K562 (cell line): ENCODE measurements at regions not wholly inside any gene's neighbourhood (a gene's known extent, or its start where the extent isn't known, plus 50 kb on each side); places are given as distances from the start of the nearest gene placed in this dataset.
A peak's percentile ranks its signal among the peaks of the same experiment; 100 is the strongest.

Experiments
- ATAC-seq: fragments of 200-7000 bp; cut with Tn5 transposase; 3 replicates; pipeline ENCODE4 v1.9.1; 2020; ENCODE audit warnings: moderate library complexity
- BruUV-seq: library from RNA; stranded (reverse); fragments of 400-500 nt; replicated peaks from 2 replicates; lab custom pipeline; 2021; lab: Mats Ljungman, UMichigan
- CTCF ChIA-PET: fragments of 300-600 bp; formaldehyde crosslinking; extraction: SDS; loops from one replicate; lab custom pipeline; 2021; ENCODE audit warnings: low intra/inter-chr PET ratio; lab: Yijun Ruan, JAX
- POLR2A ChIA-PET: fragments of 300-600, 350-650 bp; sonication (Branson Sonifier 250); formaldehyde crosslinking; extraction: SDS; loops from one replicate; lab custom pipeline; 2021; ENCODE audit warnings: antibody characterized with exemption, inconsistent platforms; lab: Yijun Ruan, JAX
- DNase-seq, 4 experiments: peaks; one replicate each; pipeline versions ENCODE4 v3.0.0 to v3.0.0-alpha.2; 2011 to 2018; ENCODE audit warnings: low spot score in 3 of 4, mixed read lengths in 3 of 4; ENCODE audit errors: extremely low read depth in 1 of 4
- FAIRE-seq: peaks from 2 replicates; lab custom pipeline; 2011; peaks lifted over from hg19 to GRCh38; lab: Jason Lieb, UNC
- H2AFZ ChIP-seq: 2 replicates; pipeline ENCODE4 v1.6.0; 2011; ENCODE audit warnings: low read depth, low read length, control low read depth, inconsistent platforms
- H3K27ac ChIP-seq: fragments of 200-600 bp; 3 replicates; pipeline ENCODE4 v1.8.0; 2011; ENCODE audit warnings: low read depth, mild to moderate bottlenecking, control low read depth, inconsistent platforms, low read length, moderate library complexity, mixed read lengths; ENCODE audit errors: extremely low read depth
- H3K27me3 ChIP-seq, 2 experiments: fragments of 300-600 bp in 1 of 2; 2 replicates in 1 of 2; 3 replicates in 1 of 2; pipeline versions ENCODE4 v1.6.0 to v1.8.0; 2011; ENCODE audit warnings: inconsistent platforms in 2 of 2, low read length in 2 of 2, mild to moderate bottlenecking in 1 of 2, mixed read lengths in 1 of 2, moderate library complexity in 1 of 2; ENCODE audit not compliant: control insufficient read depth in 2 of 2, insufficient read depth in 2 of 2
- H3K36me3 ChIP-seq: fragments of 300-600 bp; 3 replicates; pipeline ENCODE4 v1.8.0; 2011; ENCODE audit warnings: mild to moderate bottlenecking, low read length, inconsistent platforms; ENCODE audit not compliant: control insufficient read depth, insufficient read depth
- H3K4me1 ChIP-seq, 2 experiments: fragments of 200-600 bp in 1 of 2; replicated peaks in 1 of 2; 2 replicates in 1 of 2; 3 replicates in 1 of 2; pipeline versions ENCODE4 v1.5.1 to v1.8.0; 2011; ENCODE audit warnings: inconsistent platforms in 2 of 2, low read length in 2 of 2, mild to moderate bottlenecking in 1 of 2, mixed read lengths in 1 of 2, moderate library complexity in 1 of 2; ENCODE audit not compliant: control insufficient read depth in 2 of 2, insufficient read depth in 2 of 2
- H3K4me2 ChIP-seq: 2 replicates; pipeline ENCODE4 v1.6.1; 2011; ENCODE audit warnings: low read length, control low read depth, inconsistent platforms, mixed read lengths; ENCODE audit not compliant: insufficient read depth
- H3K4me3 ChIP-seq: fragments of 200-600 bp; sonication (generic), shearing (Covaris generic); 2 replicates; pipeline ENCODE4 v1.5.1; 2016; ENCODE audit warnings: control low read depth, inconsistent platforms
- H3K79me2 ChIP-seq: fragments of 200-600 bp; 3 replicates; pipeline ENCODE4 v1.8.0; 2011; ENCODE audit warnings: low read length, inconsistent platforms; ENCODE audit not compliant: control insufficient read depth, insufficient read depth
- H3K9ac ChIP-seq, 2 experiments: 2 replicates each; pipeline versions ENCODE4 v1.6.0 to v1.6.1; 2011; ENCODE audit warnings: low read depth in 2 of 2, low read length in 2 of 2, control low read depth in 1 of 2, inconsistent platforms in 1 of 2, mild to moderate bottlenecking in 1 of 2, mixed read lengths in 1 of 2; ENCODE audit not compliant: insufficient read depth in 1 of 2
- H3K9me1 ChIP-seq: one replicate; pipeline ENCODE4 v1.6.0; 2011; ENCODE audit warnings: inconsistent platforms, mild to moderate bottlenecking, low read length, moderate library complexity; ENCODE audit not compliant: control insufficient read depth, insufficient read depth
- H3K9me3 ChIP-seq: replicated peaks from 2 replicates; pipeline ENCODE4 v1.5.1; 2011; ENCODE audit warnings: low read depth, low read length, inconsistent platforms; ENCODE audit not compliant: control insufficient read depth, insufficient read depth
- H4K20me1 ChIP-seq: replicated peaks from 2 replicates; pipeline ENCODE4 v1.6.1; 2011; ENCODE audit warnings: low read length, inconsistent platforms, mixed read lengths; ENCODE audit not compliant: control insufficient read depth, insufficient read depth
- CC2D1A ChIP-seq: fragments of 450-650 bp; IDR thresholded peaks from 2 replicates; pipeline ENCODE4 v1.6.1; 2017; ENCODE audit warnings: mild to moderate bottlenecking
- CEBPG ChIP-seq, 3 experiments: fragments of 200-800 bp in 1 of 3; sonication (Bioruptor generic) in 1 of 3; sonication (generic) in 1 of 3; formaldehyde crosslinking in 1 of 3; IDR thresholded peaks in 2 of 3; conservative IDR thresholded peaks in 1 of 3; 2 replicates each; pipeline versions ENCODE4 v1.6.1 to v1.8.0; 2016 to 2022; ENCODE audit warnings: missing compliant biosample characterization in 2 of 3, missing genetic modification characterization in 2 of 3, mild to moderate bottlenecking in 1 of 3, missing genetic modification reagents in 1 of 3
- CTBP1 ChIP-seq: fragments of 450-650 bp; IDR thresholded peaks from 2 replicates; pipeline ENCODE4 v1.6.1; 2016; ENCODE audit warnings: borderline replicate concordance
- FIP1L1 ChIP-seq: fragments of 200-400 bp; formaldehyde crosslinking; IDR thresholded peaks from 2 replicates; pipeline ENCODE4 v1.6.1; 2018; ENCODE audit warnings: mild to moderate bottlenecking, low read depth, low read length; ENCODE audit not compliant: poor library complexity, severe bottlenecking
- FOXA3 ChIP-seq, 2 experiments: fragments of 450-650 bp in 1 of 2; sonication (generic) in 1 of 2; formaldehyde crosslinking; IDR thresholded peaks in 1 of 2; conservative IDR thresholded peaks in 1 of 2; 2 replicates each; pipeline versions ENCODE4 v1.4.0 to v1.8.0; 2020 to 2022; ENCODE audit warnings: mild to moderate bottlenecking in 2 of 2, missing genetic modification reagents in 1 of 2
- FOXJ2 ChIP-seq: fragments of 200-800 bp; sonication (Bioruptor generic); IDR thresholded peaks from 2 replicates; pipeline ENCODE4 v1.6.1; 2016; ENCODE audit warnings: missing genetic modification characterization, missing compliant biosample characterization
- GATAD2B ChIP-seq: fragments of 450-650 bp; IDR thresholded peaks from 2 replicates; pipeline ENCODE4 v1.6.1; 2017; ENCODE audit warnings: mild to moderate bottlenecking, borderline replicate concordance
- GTF2F1 ChIP-seq: IDR thresholded peaks from 2 replicates; pipeline ENCODE4 v1.6.1; 2011; ENCODE audit warnings: low read depth, low read length, improper control_type of control experiment
- HCFC1 ChIP-seq: IDR thresholded peaks from 2 replicates; pipeline ENCODE4 v1.6.1; 2012; ENCODE audit warnings: low read depth, low read length, improper control_type of control experiment
- HNRNPLL ChIP-seq: fragments of 200-400 bp; formaldehyde crosslinking; IDR thresholded peaks from 2 replicates; pipeline ENCODE4 v1.6.1; 2017; ENCODE audit warnings: low read length, low read depth, mild to moderate bottlenecking; ENCODE audit not compliant: poor library complexity, severe bottlenecking
- LCOR ChIP-seq: sonication (generic); formaldehyde crosslinking; IDR thresholded peaks from 2 replicates; pipeline ENCODE4 v1.8.0; 2022; ENCODE audit warnings: mild to moderate bottlenecking, missing genetic modification reagents
- MTF1 ChIP-seq: fragments of 250-450 bp; sonication (Bioruptor Pico); IDR thresholded peaks from 2 replicates; pipeline ENCODE4 v1.9.0; 2021; ENCODE audit warnings: moderate library complexity, mild to moderate bottlenecking, inconsistent platforms, borderline replicate concordance
- PYGO2 ChIP-seq: fragments of 450-650 bp; IDR thresholded peaks from 2 replicates; pipeline ENCODE4 v1.6.1; 2016; ENCODE audit warnings: mild to moderate bottlenecking, missing genetic modification characterization, moderate library complexity, missing compliant biosample characterization
- RAD21 ChIP-seq, 2 experiments: fragments of 250-450 bp in 1 of 2; fragments of 450-650 bp in 1 of 2; sonication (Bioruptor Pico) in 1 of 2; formaldehyde crosslinking in 1 of 2; IDR thresholded peaks in 1 of 2; conservative IDR thresholded peaks in 1 of 2; 2 replicates each; pipeline versions ENCODE4 v1.4.0 to v1.8.0; 2020 to 2022; ENCODE audit warnings: mild to moderate bottlenecking in 2 of 2, moderate library complexity in 1 of 2
- TEAD4 ChIP-seq, 2 experiments: sonication (generic) in 1 of 2; formaldehyde crosslinking in 1 of 2; IDR thresholded peaks; 2 replicates each; pipeline versions ENCODE4 v1.6.1 to v1.8.0; 2012 to 2022; ENCODE audit warnings: borderline replicate concordance in 1 of 2, inconsistent platforms in 1 of 2, low read length in 1 of 2, mild to moderate bottlenecking in 1 of 2, missing genetic modification reagents in 1 of 2
- ZNF696 ChIP-seq: fragments of 250-450 bp; sonication (Bioruptor Pico); conservative IDR thresholded peaks from 2 replicates; pipeline ENCODE4 v1.4.0; 2020; ENCODE audit warnings: mild to moderate bottlenecking, moderate library complexity
- WGBS: fragments of 100-300 bp; shearing (Covaris generic); methylation state at CpG from one replicate; pipeline ENCODE4 v1.1.6; 2016; ENCODE audit warnings: low coverage, mixed read lengths; ENCODE audit not compliant: insufficient coverage; ENCODE audit errors: missing lambda C conversion rate; 5-methylcytosine and 5-hydroxymethylcytosine counted together
- in situ Hi-C: fragments of 300-500 bp; cut with MboI; formaldehyde crosslinking; loops from 4 replicates; pipeline ENCODE4 v1.15.0; 2018; ENCODE audit warnings: inconsistent platforms, mixed read lengths
- intact Hi-C: fragments of 100-400 bp; cut with micrococcal nuclease; formaldehyde crosslinking; loops from 2 replicates; pipeline ENCODE4 v1.14.2; 2022
- TF ChIP-seq, protein P1 (sequence below), 2 experiments: fragments of 450-650 bp in 1 of 2; sonication (generic) in 1 of 2; formaldehyde crosslinking in 1 of 2; IDR thresholded peaks in 1 of 2; conservative IDR thresholded peaks in 1 of 2; 2 replicates each; pipeline versions ENCODE4 v1.6.1 to v1.8.1; 2016 to 2023; ENCODE audit warnings: mild to moderate bottlenecking in 2 of 2, moderate library complexity in 2 of 2, inconsistent platforms in 1 of 2, missing genetic modification reagents in 1 of 2

DNA sequence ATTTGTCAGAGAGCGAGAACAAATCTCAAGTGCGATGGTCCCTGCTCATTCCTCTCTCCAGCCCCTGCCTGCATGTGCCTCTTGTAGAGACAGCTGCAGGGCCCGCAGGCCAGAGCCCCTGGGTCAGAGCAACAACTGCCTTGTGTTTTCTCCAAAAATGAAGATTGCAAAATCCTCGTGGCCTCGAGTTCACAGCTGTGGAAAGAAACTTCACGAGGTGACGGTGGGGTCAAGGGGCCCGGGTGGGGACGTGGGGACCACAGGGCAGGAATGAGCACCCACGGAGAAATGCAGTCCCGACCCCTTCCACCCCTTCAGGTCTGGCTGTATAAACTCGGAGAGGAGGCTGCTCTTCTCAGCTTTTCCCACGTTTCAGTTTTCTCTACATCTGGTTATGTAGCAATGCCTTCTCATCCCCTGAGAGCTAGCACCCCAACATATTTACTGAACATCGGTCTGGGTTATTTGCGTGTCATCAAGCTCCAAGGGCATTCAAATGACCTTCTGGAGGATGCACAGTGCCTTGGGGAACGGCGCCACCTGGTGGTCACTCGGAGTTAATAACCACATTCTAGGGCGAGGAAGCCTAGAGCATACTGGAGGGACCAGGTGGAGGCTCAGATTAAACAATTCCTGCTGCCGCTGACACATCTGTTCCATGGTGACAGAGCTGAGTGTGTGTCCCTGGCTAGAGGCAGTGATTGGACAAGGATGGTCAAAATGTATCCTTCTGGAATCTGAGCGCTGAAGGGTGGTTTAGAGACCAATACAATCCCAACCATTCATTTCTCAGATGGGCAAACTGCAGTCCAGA, 91.4 kb upstream of the CYRIA start:
- Histone ChIP-seq H3K27ac (no peak overlapping the region), H3K9me3 (no peaks in the 10 kb centered on the region), H3K27me3 (peaks cover 7 to 15% of the 10 kb centered on the region in 2 experiments; a peak in 3 of 5 replicates), H3K79me2 (no peaks in the 10 kb centered on the region), H3K9ac (no peak overlapping the region), H4K20me1 (no peaks in the 10 kb centered on the region), H3K36me3 (no peaks in the 10 kb centered on the region), H3K4me3 (no peak overlapping the region), H3K9me1 (no peaks in the 10 kb centered on the region), H3K4me2 (no peak overlapping the region), H3K4me1 (peaks cover 0 to 2% of the 10 kb centered on the region in 2 experiments; a peak in 2 of 5 replicates), H2AFZ (no peak overlapping the region)
- ATAC-seq (peak; percentile 98), DNase-seq (peak; percentile 75 to 82 (median 81)), FAIRE-seq (peak; percentile 99)
- WGBS: 7% methylated on average over 19 of the region's 21 CpGs
- intact Hi-C loops (loop anchor here (1.0 to 10.0 kb wide), 5 partner anchors 35 to 812 kb away; partner anchors contain the start of gene MYCN), in situ Hi-C loops (loop anchor here (10.0 to 25.0 kb wide), 2 partner anchors 232 to 820 kb away; partner anchors contain the start of gene MYCN)
- no TSS peak for BruUV-seq
- POLR2A ChIA-PET: interaction anchor here (0.5 to 0.7 kb wide), 3 partner anchors 128 to 223 kb away, joined by 3 read pairs; no protein-coding TSS in a partner anchor
- CTCF ChIA-PET: interaction anchor here (0.6 to 5.2 kb wide), 9 partner anchors 55 to 1030 kb away, joined by 3 to 65 read pairs (median 5); no protein-coding TSS in a partner anchor
- TF ChIP-seq FIP1L1 (no peak), TEAD4 (IDR thresholded peaks at IDR 0.05; ENCODE audit: low read length) (peak; percentile 50; the same call in 1 of the 2 replicates), TEAD4 (CRISPR knock-in tag; IDR thresholded peaks at IDR 0.05; ENCODE audit: borderline replicate concordance) (no peak), ZNF696 (CRISPR knock-in tag) (no peak), HNRNPLL (no peak), CC2D1A (peak; percentile 84), MTF1 (CRISPR knock-in tag) (no peak), HCFC1 (0 out of 2 replicates have a peak, but pooled peaks have one; percentile 7), PYGO2 (no peak), RAD21 (CRISPR knock-in tag; conservative IDR thresholded peaks at IDR 0.05 in 1 of 2, IDR thresholded peaks at IDR 0.05 in 1 of 2) (peak; percentile 99), CEBPG (CRISPR knock-in tag; IDR thresholded peaks at IDR 0.05) (no peak), CEBPG (tag; conservative IDR thresholded peaks at IDR 0.05 in 1 of 2, IDR thresholded peaks at IDR 0.05 in 1 of 2) (peak in 1 of 2 experiments; percentile 50; a peak in 2 of 4 replicates), FOXJ2 (tag) (no peak), GATAD2B (0 out of 2 replicates have a peak, but pooled peaks have one; percentile 25), CTBP1 (peak; percentile 74; the same call in 1 of the 2 replicates), FOXA3 (CRISPR knock-in tag; conservative IDR thresholded peaks at IDR 0.05 in 1 of 2, IDR thresholded peaks at IDR 0.05 in 1 of 2) (no peak), LCOR (0 out of 2 replicates have a peak, but pooled peaks have one; percentile 54), GTF2F1 (no peak)
- TF ChIP-seq, protein P1, sequence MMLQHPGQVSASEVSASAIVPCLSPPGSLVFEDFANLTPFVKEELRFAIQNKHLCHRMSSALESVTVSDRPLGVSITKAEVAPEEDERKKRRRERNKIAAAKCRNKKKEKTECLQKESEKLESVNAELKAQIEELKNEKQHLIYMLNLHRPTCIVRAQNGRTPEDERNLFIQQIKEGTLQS (IDR thresholded peaks at IDR 0.05): no peak; the same call in 1 of the 2 replicates
- TF ChIP-seq, protein P1 (CRISPR knock-in tag; conservative IDR thresholded peaks at IDR 0.05): peak; percentile 48; the same call in 1 of the 2 replicates
